ENCODE measurements at regions not wholly inside any gene's neighbourhood (a gene's known extent, or its start where the extent isn't known, plus 50 kb on each side); places are given as distances from the start of the nearest gene placed in this dataset.

GRCh38 chr9:90420211-90420610 is 222.4 kb downstream of the DIRAS2 start:
- no peaks in the 10 kb centered on the region for H3K4me1 ChIP-seq
- no peaks in the 10 kb centered on the region for H3K36me3 ChIP-seq
- no peaks in the 10 kb centered on the region for H3K27me3 ChIP-seq
- TF ChIP-seq, protein P1, sequence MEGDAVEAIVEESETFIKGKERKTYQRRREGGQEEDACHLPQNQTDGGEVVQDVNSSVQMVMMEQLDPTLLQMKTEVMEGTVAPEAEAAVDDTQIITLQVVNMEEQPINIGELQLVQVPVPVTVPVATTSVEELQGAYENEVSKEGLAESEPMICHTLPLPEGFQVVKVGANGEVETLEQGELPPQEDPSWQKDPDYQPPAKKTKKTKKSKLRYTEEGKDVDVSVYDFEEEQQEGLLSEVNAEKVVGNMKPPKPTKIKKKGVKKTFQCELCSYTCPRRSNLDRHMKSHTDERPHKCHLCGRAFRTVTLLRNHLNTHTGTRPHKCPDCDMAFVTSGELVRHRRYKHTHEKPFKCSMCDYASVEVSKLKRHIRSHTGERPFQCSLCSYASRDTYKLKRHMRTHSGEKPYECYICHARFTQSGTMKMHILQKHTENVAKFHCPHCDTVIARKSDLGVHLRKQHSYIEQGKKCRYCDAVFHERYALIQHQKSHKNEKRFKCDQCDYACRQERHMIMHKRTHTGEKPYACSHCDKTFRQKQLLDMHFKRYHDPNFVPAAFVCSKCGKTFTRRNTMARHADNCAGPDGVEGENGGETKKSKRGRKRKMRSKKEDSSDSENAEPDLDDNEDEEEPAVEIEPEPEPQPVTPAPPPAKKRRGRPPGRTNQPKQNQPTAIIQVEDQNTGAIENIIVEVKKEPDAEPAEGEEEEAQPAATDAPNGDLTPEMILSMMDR (IDR thresholded peaks at IDR 0.05): no peak
- H3K27ac ChIP-seq: no peak overlapping the region
- no peak overlapping the region for H3K9ac ChIP-seq (ENCODE audit: low read depth in 2 of 2, low read length in 2 of 2)
- intact Hi-C loops (cut with DNase I): no loop called here
- H3K9me3 ChIP-seq: no peaks in the 10 kb centered on the region
- H3K4me3 ChIP-seq: no peak overlapping the region
- DNase-seq: no peak

DNA sequence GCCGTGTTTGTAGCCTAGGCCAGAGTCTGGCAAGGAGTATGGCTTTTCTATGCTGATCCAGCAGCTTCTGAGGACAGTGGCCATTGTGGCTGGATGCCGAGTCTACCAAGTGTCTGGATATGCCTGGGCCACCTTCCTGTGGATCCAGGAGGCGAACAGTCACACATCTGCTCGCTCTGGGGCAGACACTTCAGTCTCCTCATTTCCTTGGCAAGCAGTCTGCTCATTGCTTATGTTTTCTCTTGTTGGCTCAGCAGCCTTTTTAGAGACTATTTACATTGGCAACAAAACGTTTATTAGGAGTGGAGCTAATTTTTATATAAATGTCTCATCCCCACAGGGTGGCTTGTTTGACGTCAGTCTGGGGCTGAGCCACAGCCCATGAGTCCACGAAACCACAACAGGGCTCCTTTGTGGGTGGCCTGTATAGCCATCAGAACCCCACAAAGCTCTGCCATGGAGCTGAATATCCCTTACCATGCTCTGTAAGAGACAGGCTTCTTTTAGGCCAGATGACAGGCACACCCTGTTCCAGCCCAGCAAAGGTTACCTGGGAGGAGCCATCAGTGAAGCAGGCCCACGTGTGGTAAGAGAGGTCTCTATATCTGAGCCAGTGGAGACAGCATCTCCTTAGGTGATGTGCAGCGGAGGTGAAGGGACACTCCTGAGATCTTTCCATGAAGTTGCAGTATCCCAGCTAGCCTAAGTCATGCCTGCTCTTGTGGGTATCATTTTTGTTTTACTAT is 221.7 kb downstream of the DIRAS2 start:
- Histone ChIP-seq H3K9ac (ENCODE audit: low read depth in 2 of 2, low read length in 2 of 2) (no peak overlapping the region), H3K4me1 (no peaks in the 10 kb centered on the region), H3K27me3 (no peaks in the 10 kb centered on the region), H3K27ac (no peak overlapping the region), H3K36me3 (no peaks in the 10 kb centered on the region), H3K4me3 (no peak overlapping the region), H3K9me3 (no peaks in the 10 kb centered on the region)
- no peak for DNase-seq
- TF ChIP-seq, protein P1 (IDR thresholded peaks at IDR 0.05): no peak
- intact Hi-C loops (cut with DNase I): no loop called here

DNA sequence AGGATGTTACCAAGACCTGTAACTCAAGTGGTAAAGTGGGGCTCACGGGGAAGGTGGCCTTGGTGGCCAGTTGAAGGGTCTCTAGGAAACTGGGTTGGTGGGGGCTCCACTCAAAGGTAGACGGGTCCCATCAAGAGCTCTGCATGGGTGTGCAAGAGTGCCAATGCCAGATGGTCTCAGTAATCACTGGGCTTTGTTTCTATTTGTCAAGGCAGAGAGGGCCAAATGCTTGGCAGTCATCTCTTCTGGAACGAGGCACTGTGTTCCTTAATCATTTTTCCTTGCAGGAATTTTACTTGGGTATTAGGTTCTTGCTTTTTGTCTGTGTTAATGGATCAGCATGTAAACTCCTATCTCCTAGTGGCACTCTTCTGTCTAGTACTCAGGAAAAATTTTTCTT is 220.8 kb downstream of the DIRAS2 start:
- H3K27me3 ChIP-seq: no peaks in the 10 kb centered on the region
- no peak for DNase-seq
- no peak overlapping the region for H3K4me3 ChIP-seq
- no peaks in the 10 kb centered on the region for H3K36me3 ChIP-seq
- H3K9ac ChIP-seq (ENCODE audit: low read depth in 2 of 2, low read length in 2 of 2): no peak overlapping the region
- TF ChIP-seq, protein P1 (IDR thresholded peaks at IDR 0.05): no peak
- H3K4me1 ChIP-seq: no peaks in the 10 kb centered on the region
- intact Hi-C loops (cut with DNase I): no loop called here
- H3K9me3 ChIP-seq: no peaks in the 10 kb centered on the region
- H3K27ac ChIP-seq: no peak overlapping the region

DNA sequence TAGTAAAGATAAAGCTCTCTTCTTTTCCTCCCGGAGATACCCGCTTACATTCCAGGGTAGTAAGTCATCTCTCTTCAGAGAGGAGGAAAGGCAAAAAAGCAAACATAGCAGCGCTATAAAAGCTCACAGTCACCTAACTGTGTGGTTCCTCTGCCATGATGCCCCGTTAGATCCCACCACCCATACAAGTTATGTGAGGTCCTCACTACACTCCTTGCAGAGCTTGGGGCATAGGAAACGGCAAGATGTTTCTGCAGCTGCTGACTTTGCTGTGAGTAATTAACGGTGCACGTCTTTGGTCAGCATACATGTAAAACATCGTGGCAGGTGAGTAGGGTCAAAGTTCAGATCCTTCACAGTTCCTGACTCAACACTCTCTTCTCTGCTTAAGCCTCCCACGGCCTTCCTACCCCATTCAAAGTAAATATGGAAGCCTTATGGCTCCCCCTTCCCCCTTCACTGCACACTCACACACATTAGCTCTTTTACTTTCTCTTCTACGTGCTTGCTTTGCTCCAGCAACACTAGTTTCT is 218.9 kb downstream of the DIRAS2 start:
- Histone ChIP-seq H3K4me1 (no peaks in the 10 kb centered on the region), H3K36me3 (no peaks in the 10 kb centered on the region), H3K4me3 (no peak overlapping the region), H3K9ac (ENCODE audit: low read depth in 2 of 2, low read length in 2 of 2) (no peak overlapping the region), H3K9me3 (no peaks in the 10 kb centered on the region), H3K27ac (no peak overlapping the region), H3K27me3 (no peaks in the 10 kb centered on the region)
- intact Hi-C loops (cut with DNase I): no loop called here
- no peak for DNase-seq
- TF ChIP-seq, protein P1 (IDR thresholded peaks at IDR 0.05): no peak

GRCh38 chr9:90428517-90428916 is 214.1 kb downstream of the DIRAS2 start:
- Histone ChIP-seq H3K9ac (ENCODE audit: low read depth in 2 of 2, low read length in 2 of 2) (no peak overlapping the region), H3K36me3 (no peaks in the 10 kb centered on the region), H3K4me3 (no peak overlapping the region), H3K27ac (no peak overlapping the region), H3K27me3 (no peaks in the 10 kb centered on the region), H3K9me3 (no peaks in the 10 kb centered on the region), H3K4me1 (no peaks in the 10 kb centered on the region)
- intact Hi-C loops (cut with DNase I): no loop called here
- no peak for DNase-seq
- TF ChIP-seq, protein P1 (IDR thresholded peaks at IDR 0.05): no peak

All from colonic mucosa (tissue), 4 donors.